Fibroblast of skin of right quadriceps (primary cell): ENCODE measurements at regions not wholly inside any gene's neighbourhood (a gene's known extent, or its start where the extent isn't known, plus 50 kb on each side); places are given as distances from the start of the nearest gene placed in this dataset.

ENCODE experiments used
- DNase-seq: peaks from one replicate; pipeline ENCODE4 v3.0.0-alpha.2; 2013

DNA sequence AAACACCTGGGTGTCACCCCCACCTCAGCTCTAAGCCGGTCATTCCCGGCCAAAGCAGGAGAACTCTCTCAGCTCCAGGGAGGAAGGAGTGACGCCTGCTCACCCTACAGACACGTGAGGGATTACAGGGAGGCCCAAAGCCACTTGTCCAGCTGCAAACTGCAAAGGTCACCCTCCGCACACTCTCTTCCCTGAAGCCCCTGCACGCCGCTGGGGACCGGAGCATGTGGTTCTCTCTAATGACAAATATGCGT is 108.0 kb upstream of the ID2 start:
- no peak for DNase-seq

GRCh38 chr2:8574196-8575037 is 107.4 kb upstream of the ID2 start:
- DNase-seq, result no peak

DNA sequence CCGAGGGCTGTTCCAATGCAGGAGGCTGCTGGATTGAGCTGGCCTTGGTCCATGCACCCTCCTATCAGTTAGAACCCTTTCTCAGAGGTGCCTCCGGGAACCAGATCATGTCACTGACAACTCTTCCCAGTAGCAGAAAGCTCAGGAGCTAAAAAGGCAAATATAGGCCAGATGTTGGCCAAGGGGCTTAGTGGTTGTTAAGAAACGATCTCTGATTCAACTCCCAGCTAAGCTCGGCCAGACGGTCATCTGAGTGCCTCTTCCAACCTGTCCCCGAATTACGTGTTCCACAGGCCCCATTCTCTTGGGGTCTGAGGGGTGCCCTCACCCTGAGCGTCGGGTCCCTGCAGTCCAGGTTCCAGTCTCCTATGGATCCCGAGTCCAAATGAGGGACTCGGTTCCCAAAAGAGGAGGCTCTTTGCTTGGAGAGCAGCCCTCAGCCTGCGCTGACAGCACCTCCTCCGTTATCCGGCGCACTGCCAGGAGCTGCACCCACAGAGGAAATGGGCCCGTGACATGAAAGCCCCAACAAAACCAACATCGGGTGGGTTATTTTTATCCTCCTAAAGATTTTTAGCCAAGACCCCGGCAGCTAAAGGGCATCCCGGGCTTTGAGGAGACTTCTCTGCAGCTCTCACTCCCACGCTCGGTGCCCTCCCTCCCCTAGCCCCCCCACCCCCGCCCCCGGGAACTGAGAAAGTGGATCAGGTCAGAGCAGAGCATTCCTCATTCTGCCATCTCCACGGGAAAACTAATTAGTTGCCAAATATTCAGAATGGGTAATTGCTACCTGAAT is 106.6 kb upstream of the ID2 start:
- no peak for DNase-seq

GRCh38 chr2:8575834-8576423 is 105.9 kb upstream of the ID2 start:
- no peak for DNase-seq

- DNase-seq, result no peak
Measured at GRCh38 chr2:8576525-8577167, 105.2 kb upstream of the ID2 start.

DNA sequence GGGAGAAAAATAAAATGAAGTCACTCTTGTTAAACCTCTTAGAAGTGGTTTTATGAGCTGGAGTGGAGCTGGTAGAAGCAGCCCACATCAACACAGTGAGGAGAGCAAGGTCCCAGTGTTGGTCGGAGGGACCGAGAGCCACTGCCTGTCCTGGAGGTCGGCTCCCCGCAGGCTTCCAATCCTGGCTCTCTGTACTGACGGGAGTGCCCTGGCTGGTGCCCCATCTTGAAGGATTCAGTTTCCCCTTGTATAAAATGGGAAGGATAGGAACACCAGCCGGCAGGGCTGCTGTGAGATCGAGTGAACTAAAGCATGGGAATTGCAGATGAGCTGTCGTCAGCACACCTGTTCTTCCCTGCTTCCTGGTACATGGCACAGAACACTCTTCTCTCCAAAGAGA is 104.3 kb upstream of the ID2 start:
- DNase-seq, result no peak

- no peak for DNase-seq
Measured at GRCh38 chr2:8578335-8579244, 103.3 kb upstream of the ID2 start.

- no peak for DNase-seq
Measured at GRCh38 chr2:8579485-8580085, 102.3 kb upstream of the ID2 start.

DNA sequence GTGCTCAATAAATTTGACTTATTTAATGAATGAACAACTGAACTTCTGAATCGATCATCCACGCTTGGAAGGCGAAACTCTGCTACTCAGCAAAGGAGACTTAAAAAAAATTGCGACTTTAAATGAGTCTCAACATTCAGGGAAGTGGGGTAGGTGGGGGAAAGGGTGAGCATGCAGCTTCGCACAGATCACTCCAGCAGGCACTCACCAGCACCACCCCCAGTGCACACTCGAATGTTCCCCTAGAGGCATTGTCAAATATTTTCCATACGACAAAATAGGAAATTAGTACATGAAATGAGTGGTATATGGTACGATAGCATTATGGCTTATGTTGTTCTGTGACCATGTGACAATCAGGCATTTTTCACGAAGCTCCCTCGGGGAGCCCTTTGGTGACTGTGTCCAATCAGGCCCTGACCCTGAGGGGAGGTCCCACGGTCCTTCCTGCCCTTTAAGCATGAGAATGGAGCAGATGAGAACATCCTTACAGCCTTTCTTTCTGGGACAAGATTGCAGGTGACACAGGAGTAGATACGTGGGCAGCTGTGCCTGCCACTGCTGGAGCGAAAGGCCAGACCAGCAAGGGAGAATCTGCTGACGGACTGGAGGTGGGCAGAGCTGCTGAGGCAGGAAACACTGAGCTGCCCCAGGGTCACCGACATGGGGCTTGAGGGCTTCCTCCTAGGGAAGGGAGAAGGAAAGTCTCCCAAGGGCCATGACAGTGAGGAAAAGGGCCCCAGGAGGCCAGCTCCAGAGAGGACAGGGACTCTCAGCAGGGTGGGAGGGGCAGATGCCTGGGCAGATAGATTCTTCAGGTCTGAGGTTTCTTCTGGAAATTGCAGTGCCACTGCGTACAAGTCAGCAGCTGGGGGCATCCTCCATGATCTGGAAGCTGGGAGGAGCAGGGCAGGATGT is 101.3 kb upstream of the ID2 start:
- DNase-seq, result no peak

GRCh38 chr2:8581234-8581561 is 100.7 kb upstream of the ID2 start:
- DNase-seq, result no peak

DNA sequence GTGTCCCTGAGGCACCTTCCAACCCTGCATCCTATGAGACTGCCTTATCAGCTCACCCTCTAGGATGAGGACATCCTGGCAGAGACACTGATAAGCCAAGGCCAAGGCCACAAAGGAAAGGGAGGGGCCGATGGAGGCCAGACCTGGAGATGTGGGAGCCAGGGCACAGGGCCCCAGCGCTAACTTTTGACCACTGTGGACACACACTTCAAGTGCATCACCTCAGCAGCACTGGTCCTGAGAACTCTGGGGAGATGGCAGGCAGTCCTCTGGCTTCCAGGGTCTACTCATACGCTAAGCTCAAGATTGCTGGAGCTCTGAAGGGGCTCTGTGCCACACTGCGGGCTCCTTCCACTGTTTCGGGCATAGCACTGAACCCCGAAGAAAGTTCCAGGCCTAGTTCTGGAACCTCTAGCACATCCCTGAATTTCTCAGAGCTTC is 100.2 kb upstream of the ID2 start:
- DNase-seq, result no peak

GRCh38 chr2:8582191-8582590 is 99.7 kb upstream of the ID2 start:
- no peak for DNase-seq

DNA sequence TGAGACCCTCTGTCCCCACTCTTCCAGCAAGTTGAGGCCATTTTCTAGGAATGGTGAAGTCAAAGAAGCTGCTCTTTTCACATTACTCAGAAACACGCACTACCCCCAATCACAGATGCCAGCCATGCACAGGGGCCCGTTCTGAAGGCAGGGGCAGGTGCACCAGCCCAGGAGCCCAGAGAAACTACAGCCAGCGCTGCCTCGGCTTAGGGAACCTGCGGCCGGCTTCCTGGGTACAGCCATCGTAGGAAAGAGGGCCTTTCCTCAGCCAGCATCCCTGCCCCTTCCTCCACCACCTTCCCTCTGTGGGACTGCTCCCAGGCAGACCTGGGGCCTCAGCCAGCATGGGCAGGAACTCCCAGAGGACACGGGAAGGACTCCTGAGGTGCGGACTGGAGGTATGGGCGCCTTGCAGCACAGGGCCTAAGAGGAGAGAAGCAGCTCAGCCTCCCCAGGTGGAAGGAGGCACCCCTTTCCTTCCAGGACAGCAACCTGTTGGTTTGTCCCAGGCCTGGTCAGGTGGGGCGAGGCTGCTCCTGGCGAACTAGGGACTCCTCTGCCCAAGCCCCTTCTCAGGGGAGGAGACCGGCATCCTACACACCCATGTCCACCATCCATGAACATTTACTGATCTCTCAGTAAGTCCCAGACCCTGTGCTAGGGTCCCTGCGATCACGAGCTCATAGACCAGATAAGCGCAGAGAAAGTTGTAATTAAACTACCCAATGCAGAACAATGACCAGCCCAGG is 99.0 kb upstream of the ID2 start:
- no peak for DNase-seq

DNA sequence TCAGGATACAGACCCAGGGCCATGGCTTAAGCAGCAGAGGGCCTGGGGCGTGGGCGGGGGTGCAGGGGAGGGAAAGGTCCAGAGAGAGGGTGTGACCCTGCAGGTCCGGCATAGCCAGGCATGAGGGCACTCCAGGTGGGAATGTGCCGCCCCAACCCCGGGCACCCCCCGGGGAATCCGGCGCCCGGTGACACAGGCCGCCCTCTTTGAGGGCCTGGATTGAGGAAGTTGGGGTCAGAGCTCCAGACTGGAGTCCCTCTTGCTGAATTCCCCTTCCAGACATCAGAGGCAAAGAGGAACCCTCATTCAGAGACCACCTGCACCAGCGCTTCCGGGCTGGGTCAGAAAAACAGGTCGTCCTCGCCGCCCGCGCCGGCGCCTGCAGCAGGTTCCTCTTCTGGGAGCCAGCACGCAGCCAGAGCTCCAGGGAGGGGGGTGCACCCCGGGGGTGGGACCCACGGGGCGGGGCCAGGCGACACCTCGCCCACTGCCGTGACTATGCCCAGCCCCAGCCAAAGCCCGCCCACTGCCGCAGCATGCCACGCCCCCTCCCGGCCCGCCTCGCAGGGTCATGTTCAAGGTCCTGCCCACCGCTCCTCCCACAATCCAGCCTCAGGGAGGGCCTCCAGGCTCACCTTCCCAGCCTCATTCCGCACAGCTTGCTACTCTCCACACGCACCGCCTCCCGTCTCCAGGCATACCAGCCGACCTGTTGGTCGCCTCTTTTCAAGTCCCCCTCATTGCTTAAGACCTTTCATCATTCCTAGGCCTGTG is 98.3 kb upstream of the ID2 start:
- peak; percentile 79 for DNase-seq

GRCh38 chr2:8584174-8585066 is 97.4 kb upstream of the ID2 start:
- DNase-seq, result no peak

GRCh38 chr2:8586457-8587051 is 95.3 kb upstream of the ID2 start:
- DNase-seq, result no peak

- DNase-seq, result no peak
Measured at GRCh38 chr2:8587251-8587791, 94.5 kb upstream of the ID2 start.
